ENCODE measurements at regions not wholly inside any gene's neighbourhood (a gene's known extent, or its start where the extent isn't known, plus 50 kb on each side); places are given as distances from the start of the nearest gene placed in this dataset.

DNA sequence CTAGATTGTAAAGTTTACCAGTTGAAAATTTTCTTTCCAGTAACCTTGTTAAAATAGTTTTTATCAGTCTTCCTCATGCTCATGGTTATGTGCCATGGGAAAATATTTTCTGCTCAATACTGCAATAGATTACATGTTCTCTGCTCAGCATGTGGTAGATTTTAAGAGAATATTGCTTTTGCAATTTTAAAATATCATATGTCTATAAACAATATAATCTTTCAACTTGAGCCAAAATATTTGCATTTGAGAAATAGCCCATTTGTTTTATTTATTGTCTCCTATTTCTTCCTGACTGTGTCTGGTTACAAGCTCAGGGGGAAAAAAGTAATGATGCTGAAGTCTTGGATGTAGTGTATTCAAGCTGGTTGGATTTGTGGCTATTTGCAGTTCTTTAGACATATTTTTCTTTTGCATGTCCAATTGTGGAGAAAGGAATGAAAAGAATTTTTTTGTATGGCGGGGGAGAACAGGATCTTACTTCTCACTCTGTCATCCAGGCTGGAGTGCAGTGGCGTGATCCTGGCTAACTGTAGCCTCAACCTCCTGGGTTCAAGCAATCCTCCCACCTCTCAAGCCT lies 342.6 kb upstream of the NAV3 start:
- DNase-seq, result no peak

DNA sequence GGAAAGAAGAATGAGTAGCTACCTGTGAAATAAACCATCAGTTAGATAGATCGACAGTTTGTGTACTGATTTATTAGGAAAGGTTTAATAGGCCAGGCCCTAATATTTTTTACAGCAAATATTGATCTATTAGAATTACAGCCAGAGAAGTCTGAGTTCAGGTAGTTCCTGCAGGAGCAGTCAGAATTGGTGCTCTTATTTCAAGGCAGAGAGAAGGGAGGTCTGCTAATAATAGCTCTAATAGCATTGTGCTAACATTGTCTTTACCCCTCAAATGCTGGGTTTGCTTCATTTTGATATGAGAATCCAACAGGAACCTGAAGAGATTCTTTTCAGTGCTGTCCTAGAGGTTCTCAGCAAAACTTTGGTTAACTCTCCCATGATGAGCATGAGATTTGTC lies 343.8 kb upstream of the NAV3 start:
- no peak for DNase-seq

DNA sequence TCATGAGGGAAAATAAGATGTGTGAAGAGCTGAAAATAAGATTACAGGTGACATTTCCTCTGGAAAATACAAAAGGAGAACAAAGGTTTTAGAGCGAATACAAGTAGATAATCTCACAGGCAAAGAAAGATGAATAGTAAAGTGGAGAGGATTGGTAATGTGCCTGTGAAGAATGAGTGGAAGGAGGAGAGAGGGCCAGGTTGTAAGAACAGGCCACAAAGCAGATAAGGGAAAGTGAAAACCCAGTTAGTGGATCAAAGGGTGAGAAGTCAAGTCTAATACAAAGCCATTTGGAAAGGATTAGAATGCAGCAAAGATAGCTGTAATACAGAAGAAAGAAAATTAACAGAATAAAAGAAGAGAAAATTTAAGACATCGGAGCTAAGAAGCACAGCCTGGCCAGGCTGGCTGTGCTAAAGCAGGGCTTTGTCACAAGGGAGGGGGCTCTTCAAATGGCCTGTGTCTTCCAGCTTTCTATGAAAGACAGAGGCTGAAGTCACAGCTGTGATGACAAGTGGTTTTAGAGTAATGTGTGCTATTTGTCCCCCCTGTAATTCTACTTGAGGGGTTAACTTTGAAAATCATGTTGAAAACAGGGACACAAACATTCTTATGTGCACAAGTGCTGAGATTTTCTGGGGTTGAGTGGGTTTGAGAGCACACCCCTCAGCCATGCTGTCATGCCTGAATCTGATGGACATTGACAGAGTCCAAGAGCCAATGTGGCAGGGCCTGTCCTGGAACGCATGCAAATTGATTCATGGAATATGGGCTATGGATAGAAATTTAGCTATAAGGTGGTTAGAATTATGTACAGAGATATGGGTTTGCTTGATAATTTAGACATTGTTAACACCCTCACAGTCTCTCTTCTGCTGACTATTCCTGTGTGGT lies 344.5 kb upstream of the NAV3 start:
- no peak for DNase-seq

DNA sequence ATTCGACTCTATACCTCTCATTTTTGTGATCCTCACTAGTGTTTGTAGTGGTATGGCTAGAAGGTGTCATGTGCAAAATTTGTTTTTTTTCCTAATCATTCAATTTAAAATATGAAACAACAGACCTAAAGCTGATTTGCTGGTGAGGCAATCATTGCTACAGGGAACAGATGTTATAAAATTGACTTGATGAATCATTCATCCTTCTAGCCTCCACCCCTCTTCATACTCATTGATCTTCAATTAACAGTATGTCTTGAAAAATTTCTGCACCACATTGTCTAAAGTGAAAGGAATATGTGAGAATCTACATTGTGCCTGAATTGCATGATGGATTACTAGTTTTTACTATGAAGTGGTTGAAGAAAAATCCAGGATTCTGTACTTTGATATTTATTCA lies 349.0 kb upstream of the NAV3 start:
- no peak for DNase-seq

DNA sequence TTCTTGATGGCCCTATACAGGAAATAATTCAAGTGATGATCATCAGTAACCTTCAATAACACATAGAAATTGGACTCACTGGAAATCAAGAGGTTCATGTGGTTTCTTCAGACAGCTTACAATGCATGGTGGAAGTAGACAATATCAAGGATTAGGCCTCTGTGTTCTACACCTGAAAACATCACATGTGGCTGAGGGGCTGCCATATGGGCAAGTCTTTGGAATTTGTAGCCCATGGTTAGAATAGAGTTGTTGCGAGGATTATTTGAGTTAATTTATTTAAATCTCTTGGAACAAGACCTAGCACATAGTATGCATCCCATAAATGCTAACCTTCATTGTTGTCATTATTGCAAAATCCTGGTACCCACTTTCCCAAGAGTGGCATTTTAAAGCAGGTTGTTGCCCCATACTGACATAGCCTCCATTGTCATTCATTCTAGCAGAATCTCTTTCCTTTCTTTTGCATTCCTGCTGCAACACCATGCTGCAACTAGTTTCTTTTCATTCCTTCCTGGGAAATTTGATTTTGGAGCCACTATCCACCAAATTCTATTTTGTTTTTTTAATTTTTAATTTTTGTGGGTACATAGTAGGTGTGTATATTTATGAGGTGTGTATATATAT lies 352.7 kb upstream of the NAV3 start:
- DNase-seq, result no peak

DNA sequence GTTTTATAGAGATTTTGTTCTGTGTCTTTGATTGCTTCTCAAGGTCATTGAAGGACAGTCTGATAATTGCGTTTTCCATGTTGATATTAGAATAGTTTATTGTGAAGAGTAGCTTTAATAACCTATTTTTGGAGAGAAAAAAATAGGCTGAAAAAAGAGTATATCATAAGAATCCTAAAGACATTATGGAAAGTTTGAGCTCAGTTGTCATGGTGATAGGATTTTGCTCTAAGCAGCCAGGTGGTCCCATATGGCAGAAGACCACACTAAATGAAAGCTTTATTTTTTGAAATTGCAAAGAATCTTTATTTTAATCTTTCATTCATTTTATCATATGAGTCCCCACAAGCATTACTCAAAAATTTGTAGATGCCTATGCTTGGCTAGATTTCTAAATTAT lies 358.9 kb upstream of the NAV3 start:
- no peak for DNase-seq

DNA sequence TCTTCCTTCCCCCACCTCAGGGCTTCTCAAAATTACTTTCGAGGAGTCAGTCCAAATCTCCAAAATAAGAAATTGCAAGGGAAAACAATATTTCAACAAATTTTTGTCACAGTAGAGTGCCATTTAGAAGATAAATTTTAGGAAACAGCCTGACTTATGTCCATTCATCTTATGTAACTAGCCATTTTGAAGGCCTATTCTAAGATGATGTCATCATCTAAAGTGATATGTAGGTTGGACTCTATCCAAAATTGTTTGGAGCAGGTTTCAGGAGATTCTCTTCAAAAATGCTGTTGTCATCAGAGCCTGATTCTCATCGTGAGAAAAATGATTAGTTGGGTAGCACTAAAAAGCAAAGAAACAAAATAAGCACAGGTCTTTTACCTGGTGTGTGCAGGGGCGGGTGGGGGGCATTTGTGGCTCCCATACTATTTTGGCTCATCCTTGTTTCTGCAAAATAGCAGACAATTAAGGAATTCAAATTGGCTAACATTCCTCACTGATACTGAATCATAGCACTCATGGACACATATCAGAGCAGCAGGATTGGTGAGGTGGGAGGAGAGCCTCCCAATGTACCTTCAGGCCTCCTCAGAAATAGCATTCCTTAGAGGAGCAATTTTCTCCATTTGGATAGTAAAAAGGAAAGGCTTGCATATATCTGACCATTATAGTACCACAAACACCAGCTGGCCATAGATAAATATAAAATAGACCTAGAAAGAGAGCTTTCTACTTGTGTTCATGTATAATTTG lies 360.9 kb upstream of the NAV3 start:
- no peak for DNase-seq

DNA sequence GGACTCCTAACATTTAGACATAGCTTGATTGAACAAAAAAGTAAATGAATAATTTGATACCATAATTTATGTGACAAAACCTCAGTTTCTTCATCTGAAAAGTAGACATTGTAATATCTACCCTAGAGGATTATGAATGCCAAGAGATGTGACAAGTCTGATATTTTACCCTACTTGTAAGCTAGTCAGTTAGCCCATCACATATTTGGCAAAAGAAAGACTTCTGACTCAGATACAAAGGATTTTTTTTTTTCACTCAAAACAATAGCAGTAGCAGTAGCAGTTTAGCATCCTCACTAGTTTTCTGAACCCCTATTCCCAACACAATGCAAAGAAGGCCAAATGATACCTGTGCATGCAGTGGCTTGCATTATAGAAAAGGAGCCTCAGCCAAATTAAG lies 377.3 kb upstream of the E2F7 start:
- no peak for DNase-seq

DNA sequence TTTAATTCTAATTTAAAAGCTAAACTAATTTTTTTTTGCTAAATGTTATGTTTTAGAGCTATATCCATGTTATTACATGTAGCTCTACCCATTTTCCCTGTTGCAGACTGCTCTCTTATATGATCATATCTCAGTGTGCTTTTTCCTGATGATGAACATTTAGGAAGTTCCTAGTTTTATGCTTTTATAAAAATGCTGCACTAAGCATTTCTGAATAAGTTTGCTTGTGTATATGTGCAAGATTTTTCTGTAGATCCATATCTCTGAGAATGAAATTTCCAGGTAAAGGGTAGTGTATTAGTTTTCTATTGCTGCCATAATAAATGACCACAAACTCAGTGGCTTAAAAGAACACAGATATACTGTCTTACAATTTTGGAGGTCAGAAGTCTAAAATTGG lies 374.4 kb upstream of the E2F7 start:
- no peak for DNase-seq

DNA sequence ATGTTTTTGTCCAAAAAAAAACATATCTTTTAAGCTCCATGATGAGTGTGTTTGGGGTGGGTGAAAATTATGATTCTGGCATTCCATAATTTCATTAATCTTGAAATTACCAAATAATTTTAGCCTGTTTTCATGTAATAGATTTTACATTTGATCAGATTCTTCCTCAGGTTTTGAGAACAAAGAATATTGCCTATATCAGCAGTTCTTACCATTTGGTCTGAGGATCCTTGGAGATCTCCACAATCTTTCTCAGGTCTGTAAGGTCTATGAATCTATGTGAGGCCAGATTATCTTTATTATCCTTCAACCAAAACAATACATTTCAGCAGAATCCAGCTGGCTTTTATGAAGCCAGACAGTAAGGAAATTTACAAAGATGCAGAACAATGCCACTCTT lies 373.3 kb upstream of the E2F7 start:
- DNase-seq, result no peak

DNA sequence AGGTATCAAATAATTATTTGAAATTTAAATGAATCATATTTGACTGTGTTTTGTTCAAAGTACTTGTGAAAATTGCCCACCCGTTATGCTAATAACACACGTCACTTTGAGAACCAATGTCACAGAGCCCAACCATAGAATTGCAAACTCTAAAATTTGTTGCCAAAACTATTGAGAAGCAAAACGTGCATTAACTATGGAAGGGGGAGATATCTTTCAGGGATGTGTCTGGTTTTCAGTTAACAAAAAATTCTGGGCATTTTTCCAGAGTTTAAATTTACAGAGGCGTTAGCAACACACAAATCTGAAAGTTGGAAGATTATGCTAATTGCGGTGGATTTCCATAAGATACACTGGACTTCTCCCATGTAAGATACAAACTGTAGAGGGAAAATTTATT lies 371.8 kb upstream of the E2F7 start:
- DNase-seq, result no peak

DNA sequence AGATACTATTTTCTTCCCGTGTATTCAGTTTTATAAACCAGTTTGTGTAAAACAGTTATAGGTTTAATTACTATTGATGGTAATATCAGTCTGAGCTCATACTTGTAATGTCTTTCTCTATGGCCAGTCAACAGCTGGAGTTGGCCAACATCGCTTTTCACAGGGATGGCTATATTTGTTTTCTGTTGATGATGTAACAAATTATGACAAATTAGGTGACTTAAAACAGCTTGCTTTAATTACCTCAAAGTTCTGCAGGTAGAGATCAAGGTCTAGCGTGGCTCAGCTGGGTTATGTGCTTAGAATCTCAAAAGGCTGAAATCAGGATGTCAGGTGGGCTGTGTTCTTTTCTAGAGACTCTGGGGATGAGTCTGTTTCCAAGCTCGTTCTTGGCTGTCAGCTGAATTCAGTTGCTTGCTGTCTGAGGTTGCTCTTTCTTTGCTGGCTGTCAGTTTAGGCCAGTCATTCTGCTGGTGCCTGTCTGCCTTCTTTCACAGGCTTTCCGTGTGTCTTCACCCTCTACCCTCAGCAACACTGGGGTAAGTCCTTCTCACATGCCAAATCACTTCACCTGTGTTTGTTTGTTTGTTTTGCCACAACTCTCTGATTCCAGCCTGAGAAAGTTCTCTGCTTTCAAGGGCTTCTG lies 370.2 kb upstream of the E2F7 start:
- no peak for DNase-seq

DNA sequence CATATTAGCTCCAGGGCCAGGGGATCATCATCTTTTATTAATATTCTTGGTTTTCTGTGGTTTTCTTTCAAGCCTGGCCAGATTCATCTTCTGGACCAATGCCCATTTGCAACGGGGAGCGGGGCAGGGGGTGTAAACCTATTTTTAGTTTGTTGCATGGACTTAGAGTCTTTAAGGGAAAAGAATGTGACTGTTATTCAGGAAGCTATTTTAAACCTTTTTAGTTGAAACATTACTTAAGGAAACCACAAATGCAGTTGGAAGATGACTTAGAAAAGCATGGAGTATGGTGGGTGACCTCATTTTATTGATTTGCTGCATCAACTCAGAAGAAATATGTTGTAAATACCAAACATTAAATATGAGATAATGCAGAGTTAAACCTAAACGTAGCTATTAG lies 368.4 kb upstream of the E2F7 start:
- DNase-seq, result no peak

DNA sequence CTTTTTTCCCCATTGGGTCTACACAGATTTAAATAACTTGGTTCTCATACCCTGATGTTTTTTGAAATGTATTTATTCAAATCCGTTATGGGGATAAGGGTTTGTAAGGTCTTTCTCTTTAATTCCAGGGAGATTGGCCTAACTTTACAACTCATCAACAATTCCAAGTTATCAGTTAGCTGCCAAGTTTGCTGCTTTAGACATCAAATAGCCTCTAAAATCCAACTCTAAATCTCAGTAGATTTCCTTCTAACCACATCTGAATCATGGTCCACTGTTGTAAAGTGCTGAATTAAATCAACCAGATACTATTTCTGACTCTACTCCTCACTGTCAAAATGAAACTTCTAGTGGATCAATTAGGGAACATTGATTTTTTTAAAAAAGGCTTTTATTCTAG lies 364.1 kb upstream of the E2F7 start:
- DNase-seq, result no peak

DNA sequence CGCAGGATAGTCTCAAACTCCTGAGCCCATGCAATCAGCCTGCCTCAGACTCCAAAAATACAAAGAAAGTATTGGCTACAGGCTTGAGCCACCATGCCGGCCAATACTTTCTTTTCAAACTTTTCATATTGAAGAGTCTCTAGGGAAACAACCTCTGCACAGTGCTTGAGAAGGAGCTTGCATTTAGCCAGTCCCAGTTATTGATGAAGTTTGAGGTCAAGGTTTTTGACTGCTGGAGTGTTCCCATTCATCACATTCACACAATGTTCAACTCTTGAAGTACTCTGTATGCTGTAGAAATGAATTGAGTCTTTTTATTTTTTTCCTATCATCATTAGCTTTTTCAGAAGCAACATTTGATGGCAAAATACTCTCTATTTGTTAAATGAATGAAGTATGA lies 355.8 kb upstream of the E2F7 start:
- no peak for DNase-seq

DNA sequence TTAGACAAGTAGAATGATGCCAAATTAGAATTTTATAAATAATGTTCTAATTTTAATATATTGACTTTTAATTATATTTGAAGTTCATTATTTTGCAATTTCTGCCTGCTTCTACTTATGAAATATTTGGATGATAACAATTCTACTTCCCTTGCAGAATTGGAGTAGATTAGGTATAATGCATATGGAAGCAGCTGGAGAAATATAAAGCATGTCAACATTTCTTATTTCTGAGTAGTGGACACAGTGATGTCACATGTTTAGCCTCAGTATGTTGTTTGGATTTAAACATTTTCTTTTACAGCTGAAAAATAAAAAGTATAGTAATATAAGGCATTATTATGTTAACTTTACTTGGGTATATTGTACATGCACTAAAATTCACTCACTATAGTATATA lies 344.2 kb upstream of the E2F7 start:
- no peak for DNase-seq

DNA sequence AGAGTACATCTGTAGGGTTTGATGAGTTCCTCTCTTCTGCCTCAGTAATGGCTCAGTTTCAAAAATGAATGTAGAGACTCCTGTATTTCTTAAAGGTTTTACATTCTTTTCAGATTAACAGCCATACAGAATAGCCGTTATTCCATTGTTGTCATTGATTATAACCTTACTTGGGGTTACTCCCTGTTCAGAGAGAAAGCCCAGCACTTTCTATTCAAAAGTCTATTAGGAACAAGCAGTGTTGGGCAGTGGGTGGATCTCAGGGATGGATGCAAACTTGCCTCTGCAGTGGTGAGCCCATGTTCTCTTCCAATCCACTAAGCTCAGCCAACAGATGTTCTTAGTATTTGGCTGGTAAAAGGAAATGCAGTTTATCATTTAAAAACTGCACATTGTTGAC lies 342.6 kb upstream of the E2F7 start:
- DNase-seq, result no peak

DNA sequence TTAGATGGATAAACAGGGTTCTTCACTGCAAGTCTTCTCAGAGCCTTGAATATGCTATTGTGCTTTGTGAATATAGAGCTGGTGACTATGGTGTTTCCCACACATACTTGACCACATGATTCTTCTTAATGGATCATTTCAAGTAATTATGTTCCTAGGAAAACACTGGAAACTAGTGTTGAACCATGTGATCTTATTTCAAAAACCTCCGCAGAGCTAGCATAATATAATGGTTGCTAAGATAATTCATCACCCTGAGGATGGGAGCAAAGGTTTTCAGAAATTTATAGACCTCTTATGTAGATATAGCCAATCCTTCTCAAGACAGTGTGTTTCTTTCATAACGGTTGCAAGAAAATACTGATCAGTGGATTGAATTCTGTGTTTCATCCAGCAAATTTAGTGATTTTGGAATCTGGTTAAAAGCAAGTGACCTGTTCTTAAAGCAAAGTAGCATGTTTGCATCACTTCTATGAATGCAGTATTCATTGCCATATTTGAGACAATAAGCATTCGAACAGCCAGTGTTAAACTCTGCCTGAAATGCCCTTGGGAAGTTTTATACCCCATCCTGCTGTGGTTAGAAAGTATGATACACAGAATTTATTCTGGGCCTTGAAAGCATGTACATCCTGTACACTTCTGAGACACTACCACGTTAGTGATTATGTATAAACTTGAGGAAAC lies 341.0 kb upstream of the E2F7 start:
- DNase-seq, result no peak

DNA sequence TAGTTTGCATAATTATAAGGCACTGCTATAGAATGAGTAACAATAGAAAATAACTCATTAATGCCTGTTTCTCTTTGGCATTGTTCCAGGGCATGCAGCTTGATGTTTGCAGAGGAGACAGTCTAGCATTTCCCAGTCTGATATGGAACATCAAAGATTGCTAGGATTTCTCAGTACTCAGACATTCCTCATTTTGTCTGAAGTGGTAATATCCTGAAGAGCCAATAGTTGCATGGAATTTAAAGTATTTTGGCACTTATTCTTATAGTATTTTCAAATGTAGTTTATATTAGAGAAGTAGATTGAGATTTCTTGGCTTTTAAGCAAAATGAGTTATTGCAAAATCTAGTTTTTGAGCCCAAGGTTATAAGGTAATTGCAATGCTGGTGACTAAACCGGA lies 337.3 kb upstream of the E2F7 start:
- DNase-seq, result no peak

DNA sequence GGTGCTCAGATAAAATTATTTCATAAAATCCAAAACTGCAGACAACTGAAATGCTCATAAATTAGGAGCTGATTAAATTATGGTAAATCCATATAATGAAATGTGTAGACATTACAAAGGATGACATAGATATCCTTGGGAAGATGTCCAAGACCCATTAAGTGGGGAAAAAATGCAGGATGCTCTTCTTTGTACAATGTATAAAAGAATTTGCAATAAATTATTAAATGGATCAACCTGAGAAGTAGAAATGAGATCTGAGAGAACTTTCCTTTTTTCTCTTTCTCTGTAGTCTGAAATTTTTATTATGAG lies 336.4 kb upstream of the E2F7 start:
- DNase-seq, result no peak

DNA sequence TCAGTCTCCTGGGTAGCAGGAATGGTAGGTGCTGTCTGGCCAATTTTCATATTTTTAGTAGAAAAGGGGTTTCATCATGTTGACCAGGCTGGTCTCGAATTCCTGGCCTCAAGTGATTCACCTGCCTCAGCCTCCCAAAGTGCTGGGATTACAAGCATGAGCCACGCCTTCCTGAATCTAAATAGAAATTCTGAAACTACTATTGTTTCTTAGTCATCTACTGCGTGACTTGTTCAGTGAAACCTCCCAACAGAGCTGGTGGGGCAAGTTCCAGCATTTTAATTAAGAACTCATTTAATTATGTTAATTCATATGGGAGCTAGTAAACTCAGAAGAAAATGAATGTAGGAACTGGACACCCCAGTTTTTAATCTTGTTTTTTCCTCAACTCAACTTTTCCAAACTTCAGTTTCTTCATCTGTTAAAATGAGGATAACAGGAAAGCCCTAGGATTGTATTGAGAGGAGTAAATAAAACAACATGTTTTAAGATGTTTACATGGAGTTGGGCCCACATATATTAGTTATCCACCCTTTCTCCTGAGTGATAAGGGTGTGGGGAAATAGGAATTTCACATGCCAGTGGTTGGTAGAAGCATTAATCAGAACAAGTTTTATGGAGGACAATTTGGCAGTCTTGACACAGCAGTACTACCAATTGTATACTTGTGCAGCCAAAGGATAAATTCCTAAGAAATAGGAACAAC lies 335.8 kb upstream of the E2F7 start:
- DNase-seq, result no peak

DNA sequence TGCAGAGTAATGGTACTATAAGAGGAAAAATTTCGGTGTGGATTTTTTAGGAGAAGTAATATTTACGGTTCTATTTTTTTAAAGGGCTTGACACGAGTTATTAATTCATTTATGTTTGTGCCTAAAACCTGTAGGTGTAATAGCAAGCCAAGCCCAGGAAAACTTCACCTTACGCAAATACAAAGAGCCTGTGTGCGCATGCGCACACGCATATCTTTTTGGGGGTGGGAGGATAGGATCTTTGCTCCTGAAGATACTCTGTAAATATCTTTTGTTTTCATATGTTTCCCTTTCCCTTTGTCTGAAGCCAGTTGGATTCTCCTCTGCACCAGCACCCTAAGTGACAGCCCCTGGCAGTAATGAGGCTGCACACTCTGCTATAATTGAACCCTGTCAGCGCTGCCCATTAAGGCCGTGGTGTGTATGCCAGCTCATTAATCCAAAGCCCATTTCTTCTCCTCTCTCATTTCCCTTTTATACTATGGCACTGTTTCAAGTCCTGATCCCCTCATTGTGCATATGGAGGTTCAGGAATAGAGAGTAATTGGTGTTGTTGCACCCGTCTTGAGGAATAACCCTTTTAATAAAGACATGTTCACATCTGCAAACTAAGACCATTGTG lies 327.2 kb upstream of the E2F7 start:
- DNase-seq, result no peak
